AG09319 (cell line): ENCODE measurements at regions not wholly inside any gene's neighbourhood (a gene's known extent, or its start where the extent isn't known, plus 50 kb on each side); places are given as distances from the start of the nearest gene placed in this dataset.

ENCODE experiments used
- DNase-seq: peaks from one replicate; pipeline ENCODE4 v3.0.0-alpha.2; 2010; ENCODE audit warnings: low read depth; ENCODE audit errors: extremely low read depth
- TF ChIP-seq, protein P1 (sequence below): IDR thresholded peaks from 2 replicates; pipeline ENCODE4 v1.5.1; 2011; ENCODE audit warnings: low read depth, mild to moderate bottlenecking, inconsistent platforms, low read length, moderate library complexity

DNA sequence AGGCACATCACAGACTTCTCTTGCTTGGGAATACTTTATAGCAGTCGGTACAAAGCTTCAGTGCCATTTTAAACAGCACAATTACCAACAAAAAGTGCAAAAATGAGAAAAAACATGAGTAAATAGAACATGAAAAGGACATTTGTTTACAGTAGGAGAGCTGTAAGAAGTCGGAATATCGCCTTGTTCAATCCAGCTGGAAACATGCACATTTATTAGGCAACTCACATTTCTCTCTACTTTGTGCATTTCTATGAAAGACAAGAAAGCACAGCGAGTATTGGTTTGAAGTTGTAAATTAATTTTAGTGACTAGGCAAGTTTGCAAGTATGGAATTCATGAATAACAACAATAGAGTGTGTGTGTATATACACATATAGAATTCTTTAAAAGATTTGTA, 484.7 kb downstream of the DACH1 start:
- DNase-seq: no peak
- TF ChIP-seq, protein P1, sequence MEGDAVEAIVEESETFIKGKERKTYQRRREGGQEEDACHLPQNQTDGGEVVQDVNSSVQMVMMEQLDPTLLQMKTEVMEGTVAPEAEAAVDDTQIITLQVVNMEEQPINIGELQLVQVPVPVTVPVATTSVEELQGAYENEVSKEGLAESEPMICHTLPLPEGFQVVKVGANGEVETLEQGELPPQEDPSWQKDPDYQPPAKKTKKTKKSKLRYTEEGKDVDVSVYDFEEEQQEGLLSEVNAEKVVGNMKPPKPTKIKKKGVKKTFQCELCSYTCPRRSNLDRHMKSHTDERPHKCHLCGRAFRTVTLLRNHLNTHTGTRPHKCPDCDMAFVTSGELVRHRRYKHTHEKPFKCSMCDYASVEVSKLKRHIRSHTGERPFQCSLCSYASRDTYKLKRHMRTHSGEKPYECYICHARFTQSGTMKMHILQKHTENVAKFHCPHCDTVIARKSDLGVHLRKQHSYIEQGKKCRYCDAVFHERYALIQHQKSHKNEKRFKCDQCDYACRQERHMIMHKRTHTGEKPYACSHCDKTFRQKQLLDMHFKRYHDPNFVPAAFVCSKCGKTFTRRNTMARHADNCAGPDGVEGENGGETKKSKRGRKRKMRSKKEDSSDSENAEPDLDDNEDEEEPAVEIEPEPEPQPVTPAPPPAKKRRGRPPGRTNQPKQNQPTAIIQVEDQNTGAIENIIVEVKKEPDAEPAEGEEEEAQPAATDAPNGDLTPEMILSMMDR: no peak

DNA sequence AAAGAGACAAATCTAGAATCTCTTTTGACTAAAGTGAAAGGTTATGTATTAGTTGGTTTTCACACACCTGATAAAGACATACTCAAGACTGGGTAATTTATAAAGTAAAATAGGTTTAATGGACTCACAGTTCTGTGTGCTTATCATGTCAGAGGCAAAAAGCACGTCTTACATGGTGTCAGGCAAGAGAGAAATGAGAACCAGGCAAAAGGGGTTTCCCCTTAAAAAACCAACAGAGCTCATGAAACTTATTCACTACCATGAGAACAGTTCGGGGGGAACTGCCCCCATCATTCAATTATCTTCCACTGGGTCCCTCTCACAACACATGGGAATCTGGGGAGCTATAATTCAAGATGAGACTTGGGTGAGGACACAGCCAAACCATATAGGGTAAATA, 486.8 kb downstream of the DACH1 start:
- no peak for DNase-seq
- TF ChIP-seq, protein P1: no peak

DNA sequence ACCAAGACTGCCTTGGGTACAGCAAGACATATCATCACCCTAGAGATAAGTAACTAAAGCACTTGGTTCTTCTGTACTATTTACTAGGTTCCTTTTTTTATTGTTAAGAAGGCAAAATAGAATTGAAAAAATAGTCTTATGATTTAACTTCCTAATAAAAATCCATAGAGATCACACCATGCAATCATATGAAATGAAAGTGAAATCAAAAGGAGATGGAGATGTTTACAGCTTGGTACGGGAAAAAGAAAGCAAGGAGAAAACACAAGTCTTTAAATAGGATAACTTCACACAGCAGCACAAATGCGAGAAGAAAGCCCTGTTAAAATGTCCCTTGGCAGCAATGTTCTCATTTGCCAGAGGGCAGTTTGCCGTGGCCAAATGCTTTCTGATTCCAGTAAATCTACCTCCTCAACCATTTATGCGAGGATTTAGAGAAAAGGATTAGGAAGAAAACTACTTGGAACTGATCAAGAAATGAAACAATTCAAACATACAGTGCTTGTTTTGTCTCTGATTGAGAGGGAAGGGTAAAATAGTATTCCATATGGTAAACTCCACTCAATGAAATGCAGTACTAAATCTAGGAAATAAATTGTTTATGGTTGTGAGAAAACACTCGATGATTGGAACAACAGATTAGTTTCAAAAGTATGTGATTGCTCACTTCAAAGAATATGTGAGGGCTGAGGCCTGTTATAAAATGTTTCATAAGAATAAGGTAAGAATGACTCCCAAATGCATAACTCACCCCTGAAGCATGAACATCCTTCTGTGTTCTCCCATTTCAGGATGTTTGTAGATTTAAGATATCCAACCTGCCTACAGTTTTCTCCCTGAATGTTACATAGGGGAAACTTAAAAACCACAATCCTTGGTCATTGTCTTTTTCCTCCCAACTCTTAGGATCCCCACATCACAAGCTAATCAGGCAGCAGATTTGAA, 487.8 kb downstream of the DACH1 start:
- no peak for DNase-seq

GRCh38 chr13:71374471-71375049, 492.4 kb downstream of the DACH1 start:
- TF ChIP-seq, protein P1: no peak
- no peak for DNase-seq

More for the DNA sequence above, 487.8 kb downstream of the DACH1 start:
- TF ChIP-seq, protein P1: no peak

DNA sequence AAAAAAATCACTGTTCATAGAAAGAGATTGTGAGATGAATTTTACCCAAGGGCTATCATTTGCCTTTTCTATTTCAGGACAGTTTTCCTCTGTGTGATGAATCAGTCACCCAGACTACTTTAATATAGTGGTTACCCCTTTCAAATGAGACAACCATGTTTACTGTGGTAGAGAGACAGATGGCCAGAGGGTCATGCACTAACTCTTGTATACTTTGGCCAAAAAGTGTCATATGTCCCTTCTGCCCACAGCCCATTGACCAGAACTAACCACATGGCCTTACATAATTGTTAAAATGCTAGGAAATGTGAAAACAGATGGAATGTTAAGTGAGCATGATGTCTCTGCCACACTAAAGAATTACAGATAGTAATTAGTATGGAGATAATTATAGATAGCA, 498.7 kb downstream of the DACH1 start:
- TF ChIP-seq, protein P1: no peak

GRCh38 chr13:71360041-71360440, 507.0 kb downstream of the DACH1 start:
- DNase-seq: no peak
- TF ChIP-seq, protein P1: no peak

More for the DNA sequence above, 498.7 kb downstream of the DACH1 start:
- no peak for DNase-seq

DNA sequence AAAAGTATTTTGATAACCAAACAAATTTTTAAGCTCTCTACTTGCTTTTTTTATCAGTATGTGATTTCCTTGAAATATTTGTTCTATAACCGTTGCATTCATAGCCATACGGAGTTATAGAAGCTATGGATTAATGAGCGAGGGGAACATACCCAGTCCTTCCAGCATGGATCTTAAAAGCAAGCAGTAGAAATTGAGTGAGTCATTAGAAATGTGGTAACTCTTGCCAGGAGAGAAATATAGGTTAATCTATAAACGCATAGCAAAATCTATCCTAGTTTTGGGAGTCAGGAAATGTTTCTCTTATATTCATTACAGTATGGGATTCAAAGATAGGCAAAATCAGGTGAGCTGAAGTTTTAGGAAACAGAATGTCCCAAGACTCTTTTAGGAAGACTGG, 507.4 kb downstream of the DACH1 start:
- no peak for DNase-seq

More for the DNA sequence above, 507.4 kb downstream of the DACH1 start:
- TF ChIP-seq, protein P1: no peak
